Transverse colon (tissue), 4 donors: ENCODE measurements at regions not wholly inside any gene's neighbourhood (a gene's known extent, or its start where the extent isn't known, plus 50 kb on each side); places are given as distances from the start of the nearest gene placed in this dataset.

Experiments
- POLR2A ChIP-seq: fragments of 450-650 bp; IDR thresholded peaks from one replicate; pipeline ENCODE4 v1.6.1; 2016; ENCODE audit warnings: antibody characterized with exemption, mild to moderate bottlenecking, moderate library complexity
- POLR2AphosphoS5 ChIP-seq, 3 donors: sonication (generic); formaldehyde crosslinking; IDR thresholded peaks; one replicate each; pipeline ENCODE4 v1.6.1; 2016; ENCODE audit warnings: antibody characterized with exemption in 3 of 3
- TF ChIP-seq, protein P1 (sequence below), 5 experiments: fragments of 200-600 bp in 3 of 5; fragments of 450-650 bp in 2 of 5; sonication (generic) in 3 of 5; IDR thresholded peaks; 1 replicate in 2 of 5; 2 replicates in 3 of 5; pipeline ENCODE4 v1.5.1; 2016 to 2017; ENCODE audit warnings: antibody characterized with exemption in 5 of 5, inconsistent platforms in 3 of 5, mild to moderate bottlenecking in 2 of 5, moderate library complexity in 1 of 5

DNA sequence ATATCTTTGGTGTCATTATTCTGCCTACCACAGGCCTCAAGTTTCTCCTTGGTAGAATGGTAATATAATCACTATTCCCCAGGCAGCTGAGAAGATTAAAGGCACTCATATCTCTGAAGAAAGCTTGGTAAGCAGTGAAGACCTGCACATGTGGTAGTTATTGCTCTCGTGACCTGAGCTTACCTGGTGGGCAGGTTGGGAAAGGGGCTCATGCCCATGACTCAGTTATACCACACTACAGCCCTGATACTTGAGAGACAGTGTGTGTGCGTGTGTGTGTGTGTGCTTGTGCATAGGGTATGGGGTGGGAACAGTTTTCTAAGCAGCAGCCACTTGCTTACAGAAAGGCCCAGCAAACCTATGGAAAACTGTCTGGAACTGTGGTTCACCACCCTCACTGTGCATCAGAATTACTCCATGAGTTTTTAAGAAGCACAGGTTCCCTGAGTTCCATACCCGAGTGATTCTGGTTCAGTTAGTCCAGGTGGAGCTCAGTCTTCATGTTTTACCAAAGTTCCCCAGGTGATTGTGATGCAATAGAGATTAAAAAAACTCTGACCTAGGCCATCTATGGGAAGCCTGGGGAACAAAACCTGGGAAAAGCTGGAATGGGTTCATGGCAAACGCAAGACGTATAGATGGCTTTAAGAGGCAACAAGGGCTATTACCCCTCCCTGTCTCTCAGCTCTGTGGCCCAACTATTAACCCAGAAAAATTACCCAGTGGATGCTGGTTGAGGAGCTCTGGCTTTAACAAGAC is 79.0 kb upstream of the ZBED5 start:
- TF ChIP-seq, protein P1, sequence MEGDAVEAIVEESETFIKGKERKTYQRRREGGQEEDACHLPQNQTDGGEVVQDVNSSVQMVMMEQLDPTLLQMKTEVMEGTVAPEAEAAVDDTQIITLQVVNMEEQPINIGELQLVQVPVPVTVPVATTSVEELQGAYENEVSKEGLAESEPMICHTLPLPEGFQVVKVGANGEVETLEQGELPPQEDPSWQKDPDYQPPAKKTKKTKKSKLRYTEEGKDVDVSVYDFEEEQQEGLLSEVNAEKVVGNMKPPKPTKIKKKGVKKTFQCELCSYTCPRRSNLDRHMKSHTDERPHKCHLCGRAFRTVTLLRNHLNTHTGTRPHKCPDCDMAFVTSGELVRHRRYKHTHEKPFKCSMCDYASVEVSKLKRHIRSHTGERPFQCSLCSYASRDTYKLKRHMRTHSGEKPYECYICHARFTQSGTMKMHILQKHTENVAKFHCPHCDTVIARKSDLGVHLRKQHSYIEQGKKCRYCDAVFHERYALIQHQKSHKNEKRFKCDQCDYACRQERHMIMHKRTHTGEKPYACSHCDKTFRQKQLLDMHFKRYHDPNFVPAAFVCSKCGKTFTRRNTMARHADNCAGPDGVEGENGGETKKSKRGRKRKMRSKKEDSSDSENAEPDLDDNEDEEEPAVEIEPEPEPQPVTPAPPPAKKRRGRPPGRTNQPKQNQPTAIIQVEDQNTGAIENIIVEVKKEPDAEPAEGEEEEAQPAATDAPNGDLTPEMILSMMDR (IDR thresholded peaks at IDR 0.05), result no peak
- TF ChIP-seq POLR2AphosphoS5 (IDR thresholded peaks at IDR 0.05) (no peak), POLR2A (no peak)
